Panc1 (cell line): ENCODE measurements at regions not wholly inside any gene's neighbourhood (a gene's known extent, or its start where the extent isn't known, plus 50 kb on each side); places are given as distances from the start of the nearest gene placed in this dataset.

Experiments
- ATAC-seq: fragments of 200-7000 bp; cut with Tn5 transposase; 2 replicates; pipeline ENCODE4 v1.9.1; 2020; ENCODE audit warnings: mild to moderate bottlenecking, moderate library complexity
- BruUV-seq: library from RNA; stranded (reverse); fragments of 400-500 nt; replicated peaks from 2 replicates; lab custom pipeline; 2021; lab: Mats Ljungman, UMichigan
- CTCF ChIA-PET: fragments of 300-600 bp; sonication (Branson Sonifier 250); formaldehyde crosslinking; loops from one replicate; lab custom pipeline; 2022; ENCODE audit warnings: antibody characterized with exemption; lab: Charles Lee
- POLR2A ChIA-PET: fragments of 300-600 bp; sonication (Branson Sonifier 250); formaldehyde crosslinking; loops from one replicate; lab custom pipeline; 2022; ENCODE audit warnings: antibody characterized with exemption; lab: Charles Lee
- DNase-seq: peaks from one replicate; pipeline ENCODE4 v3.0.0-alpha.2; 2010; ENCODE audit warnings: low read depth, low spot score
- H3K27ac ChIP-seq: 2 replicates; pipeline ENCODE4 v1.5.1; 2011; ENCODE audit warnings: mild to moderate bottlenecking, low read length, inconsistent platforms
- H3K27me3 ChIP-seq: fragments of 200-500 bp; sonication (Bioruptor generic); 2 replicates; pipeline ENCODE4 v1.6.0; 2014; ENCODE audit warnings: low read length, inconsistent platforms; ENCODE audit not compliant: control insufficient read depth, insufficient read depth
- H3K36me3 ChIP-seq: fragments of 200-500 bp; sonication (Bioruptor generic); 2 replicates; pipeline ENCODE4 v1.5.1; 2014; ENCODE audit warnings: inconsistent platforms, mild to moderate bottlenecking, low read length, moderate library complexity; ENCODE audit not compliant: control insufficient read depth, insufficient read depth
- H3K4me1 ChIP-seq: 2 replicates; pipeline ENCODE4 v1.5.1; 2011; ENCODE audit warnings: inconsistent platforms, mild to moderate bottlenecking, low read length, moderate library complexity; ENCODE audit not compliant: control insufficient read depth, insufficient read depth
- H3K4me3 ChIP-seq, 2 experiments: 2 replicates each; pipeline ENCODE4 v1.5.1; 2011 to 2012; ENCODE audit warnings: low read depth in 2 of 2, low read length in 2 of 2, mild to moderate bottlenecking in 2 of 2, inconsistent platforms in 1 of 2, moderate library complexity in 1 of 2
- H3K9me3 ChIP-seq: fragments of 200-500 bp; sonication (Bioruptor generic); 2 replicates; pipeline ENCODE4 v1.5.1; 2014; ENCODE audit warnings: low read depth, mild to moderate bottlenecking, inconsistent platforms, low read length, moderate library complexity; ENCODE audit not compliant: control insufficient read depth, insufficient read depth
- POLR2AphosphoS5 ChIP-seq: IDR thresholded peaks from 2 replicates; pipeline ENCODE4 v1.6.1; 2012; ENCODE audit warnings: mild to moderate bottlenecking, low read depth, low read length, moderate library complexity
- SIN3A ChIP-seq: IDR thresholded peaks from 2 replicates; pipeline ENCODE4 v1.6.1; 2012; ENCODE audit warnings: low read depth, mild to moderate bottlenecking, low read length, moderate library complexity, borderline replicate concordance; ENCODE audit not compliant: insufficient read depth
- TCF7L2 ChIP-seq: IDR thresholded peaks from 2 replicates; pipeline ENCODE4 v1.6.1; 2011; ENCODE audit warnings: mild to moderate bottlenecking, low read depth, low read length, inconsistent platforms
- in situ Hi-C: cut with HindIII; loops from 2 replicates; pipeline ENCODE4 v1.10.0; 2016; ENCODE audit warnings: low sequenced_read_pairs, low pct_unique_long_range_greater_than_20kb
- intact Hi-C: fragments of 100-400 bp; cut with micrococcal nuclease; formaldehyde crosslinking; loops from one replicate; pipeline ENCODE4 v1.10.0; 2022; ENCODE audit not compliant: unreplicated experiment
- TF ChIP-seq, protein P1 (sequence below), 2 experiments: IDR thresholded peaks; 2 replicates each; pipeline ENCODE4 v1.6.1; 2011 to 2012; ENCODE audit warnings: low read depth in 2 of 2, control low read depth in 1 of 2, low read length in 1 of 2, mild to moderate bottlenecking in 1 of 2, moderate library complexity in 1 of 2; ENCODE audit not compliant: insufficient read depth in 1 of 2
- TF ChIP-seq, protein P2 (sequence below): fragments of 450-650 bp; IDR thresholded peaks from 2 replicates; pipeline ENCODE4 v1.5.1; 2017; ENCODE audit warnings: mild to moderate bottlenecking

DNA sequence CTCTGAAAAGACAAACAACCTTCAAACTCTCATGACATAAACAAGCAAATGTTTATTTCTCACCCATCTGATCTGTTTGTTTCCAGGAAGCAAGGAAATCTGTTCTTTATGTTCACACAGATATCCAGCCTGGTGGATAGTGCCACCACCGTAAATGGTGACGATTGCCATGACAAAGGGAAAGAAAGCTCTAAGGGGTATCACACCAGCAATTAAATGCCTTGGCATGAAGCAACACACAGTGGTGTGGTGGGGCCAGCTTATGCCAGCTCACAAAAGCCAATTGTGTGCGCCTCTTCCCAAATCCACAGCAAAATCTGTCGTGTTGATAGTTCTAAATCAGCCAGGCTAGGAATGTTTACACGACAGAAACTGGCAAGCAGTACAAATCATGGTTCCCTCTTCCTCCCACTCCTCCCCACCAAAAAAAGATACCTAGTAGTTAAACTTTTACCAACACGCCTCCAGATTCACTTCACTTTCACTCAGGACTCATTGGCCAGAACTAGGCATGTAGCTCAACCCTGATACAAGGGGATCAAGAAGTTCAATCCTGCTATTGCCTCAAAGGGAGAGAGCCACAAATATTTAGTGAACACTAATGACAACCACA lies 189.2 kb upstream of the SLCO3A1 start:
- no peak overlapping the region for H3K4me3 ChIP-seq
- TF ChIP-seq TCF7L2, result no peak
- no peak for TF ChIP-seq POLR2AphosphoS5
- TF ChIP-seq, protein P1, sequence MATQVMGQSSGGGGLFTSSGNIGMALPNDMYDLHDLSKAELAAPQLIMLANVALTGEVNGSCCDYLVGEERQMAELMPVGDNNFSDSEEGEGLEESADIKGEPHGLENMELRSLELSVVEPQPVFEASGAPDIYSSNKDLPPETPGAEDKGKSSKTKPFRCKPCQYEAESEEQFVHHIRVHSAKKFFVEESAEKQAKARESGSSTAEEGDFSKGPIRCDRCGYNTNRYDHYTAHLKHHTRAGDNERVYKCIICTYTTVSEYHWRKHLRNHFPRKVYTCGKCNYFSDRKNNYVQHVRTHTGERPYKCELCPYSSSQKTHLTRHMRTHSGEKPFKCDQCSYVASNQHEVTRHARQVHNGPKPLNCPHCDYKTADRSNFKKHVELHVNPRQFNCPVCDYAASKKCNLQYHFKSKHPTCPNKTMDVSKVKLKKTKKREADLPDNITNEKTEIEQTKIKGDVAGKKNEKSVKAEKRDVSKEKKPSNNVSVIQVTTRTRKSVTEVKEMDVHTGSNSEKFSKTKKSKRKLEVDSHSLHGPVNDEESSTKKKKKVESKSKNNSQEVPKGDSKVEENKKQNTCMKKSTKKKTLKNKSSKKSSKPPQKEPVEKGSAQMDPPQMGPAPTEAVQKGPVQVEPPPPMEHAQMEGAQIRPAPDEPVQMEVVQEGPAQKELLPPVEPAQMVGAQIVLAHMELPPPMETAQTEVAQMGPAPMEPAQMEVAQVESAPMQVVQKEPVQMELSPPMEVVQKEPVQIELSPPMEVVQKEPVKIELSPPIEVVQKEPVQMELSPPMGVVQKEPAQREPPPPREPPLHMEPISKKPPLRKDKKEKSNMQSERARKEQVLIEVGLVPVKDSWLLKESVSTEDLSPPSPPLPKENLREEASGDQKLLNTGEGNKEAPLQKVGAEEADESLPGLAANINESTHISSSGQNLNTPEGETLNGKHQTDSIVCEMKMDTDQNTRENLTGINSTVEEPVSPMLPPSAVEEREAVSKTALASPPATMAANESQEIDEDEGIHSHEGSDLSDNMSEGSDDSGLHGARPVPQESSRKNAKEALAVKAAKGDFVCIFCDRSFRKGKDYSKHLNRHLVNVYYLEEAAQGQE (IDR thresholded peaks at IDR 0.05; ENCODE audit: insufficient read depth in 1 of 2, low read depth in 2 of 2, low read length in 1 of 2), result no peak
- TF ChIP-seq, protein P2, sequence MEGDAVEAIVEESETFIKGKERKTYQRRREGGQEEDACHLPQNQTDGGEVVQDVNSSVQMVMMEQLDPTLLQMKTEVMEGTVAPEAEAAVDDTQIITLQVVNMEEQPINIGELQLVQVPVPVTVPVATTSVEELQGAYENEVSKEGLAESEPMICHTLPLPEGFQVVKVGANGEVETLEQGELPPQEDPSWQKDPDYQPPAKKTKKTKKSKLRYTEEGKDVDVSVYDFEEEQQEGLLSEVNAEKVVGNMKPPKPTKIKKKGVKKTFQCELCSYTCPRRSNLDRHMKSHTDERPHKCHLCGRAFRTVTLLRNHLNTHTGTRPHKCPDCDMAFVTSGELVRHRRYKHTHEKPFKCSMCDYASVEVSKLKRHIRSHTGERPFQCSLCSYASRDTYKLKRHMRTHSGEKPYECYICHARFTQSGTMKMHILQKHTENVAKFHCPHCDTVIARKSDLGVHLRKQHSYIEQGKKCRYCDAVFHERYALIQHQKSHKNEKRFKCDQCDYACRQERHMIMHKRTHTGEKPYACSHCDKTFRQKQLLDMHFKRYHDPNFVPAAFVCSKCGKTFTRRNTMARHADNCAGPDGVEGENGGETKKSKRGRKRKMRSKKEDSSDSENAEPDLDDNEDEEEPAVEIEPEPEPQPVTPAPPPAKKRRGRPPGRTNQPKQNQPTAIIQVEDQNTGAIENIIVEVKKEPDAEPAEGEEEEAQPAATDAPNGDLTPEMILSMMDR, result no peak
- TF ChIP-seq SIN3A, result no peak
- 0 out of 2 replicates have a peak, but pooled peaks cover 2% of the 10 kb centered on the region for H3K27me3 ChIP-seq
- no TSS peak for BruUV-seq
- no peak for DNase-seq
- CTCF ChIA-PET, result no interaction called here
- no peaks in the 10 kb centered on the region for H3K9me3 ChIP-seq
- in situ Hi-C loops (no loop called here), intact Hi-C loops (no loop called here)
- no peak for ATAC-seq
- H3K4me1 ChIP-seq, result no peaks in the 10 kb centered on the region
- H3K27ac ChIP-seq, result no peak overlapping the region
- POLR2A ChIA-PET, result no interaction called here
- no peaks in the 10 kb centered on the region for H3K36me3 ChIP-seq

DNA sequence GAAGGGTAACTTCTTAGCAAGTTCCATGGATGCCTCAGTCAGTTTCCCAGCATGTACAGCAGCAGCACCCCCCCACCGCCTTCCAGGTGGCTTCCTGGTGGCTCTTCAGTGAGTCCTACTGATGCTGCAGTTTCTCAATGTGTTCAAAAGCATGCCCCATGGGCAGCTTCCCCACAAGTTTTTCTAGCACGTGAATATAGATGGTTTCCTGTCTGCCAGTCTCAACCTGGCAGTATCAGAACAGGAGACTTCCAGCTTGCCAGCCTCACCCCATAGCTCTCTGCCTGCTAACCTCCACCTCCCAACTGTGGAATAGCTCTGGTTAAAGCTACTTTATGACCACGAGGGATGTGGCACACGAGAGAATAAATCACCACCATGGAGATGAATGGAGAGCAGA lies 188.3 kb upstream of the SLCO3A1 start:
- no TSS peak for BruUV-seq

More for the DNA sequence above, 188.3 kb upstream of the SLCO3A1 start:
- intact Hi-C loops (no loop called here), in situ Hi-C loops (no loop called here)
- Histone ChIP-seq H3K27me3 (0 out of 2 replicates have a peak, but pooled peaks cover 2% of the 10 kb centered on the region), H3K36me3 (no peaks in the 10 kb centered on the region), H3K4me1 (no peaks in the 10 kb centered on the region), H3K4me3 (no peak overlapping the region), H3K27ac (no peak overlapping the region), H3K9me3 (no peaks in the 10 kb centered on the region)
- DNase-seq (no peak), ATAC-seq (no peak)
- POLR2A ChIA-PET, result no interaction called here
- no peak for TF ChIP-seq POLR2AphosphoS5
- TF ChIP-seq, protein P1 (IDR thresholded peaks at IDR 0.05; ENCODE audit: insufficient read depth in 1 of 2, low read depth in 2 of 2, low read length in 1 of 2), result no peak
- TF ChIP-seq, protein P2, result no peak
- no peak for TF ChIP-seq TCF7L2
- CTCF ChIA-PET, result no interaction called here
